ENCODE measurements at regions not wholly inside any gene's neighbourhood (a gene's known extent, or its start where the extent isn't known, plus 50 kb on each side); places are given as distances from the start of the nearest gene placed in this dataset.

- no peak for DNase-seq (ENCODE audit: low read depth in 2 of 2)
Observed at GRCh38 chr15:47364230-47365141, 352.8 kb upstream of the SEMA6D start.

GRCh38 chr15:47366884-47367283 is 350.4 kb upstream of the SEMA6D start:
- no peak for DNase-seq (ENCODE audit: low read depth in 2 of 2)

GRCh38 chr15:47367726-47368390 is 349.4 kb upstream of the SEMA6D start:
- no peak for DNase-seq (ENCODE audit: low read depth in 2 of 2)

- DNase-seq (ENCODE audit: low read depth in 2 of 2), result no peak
Observed at GRCh38 chr15:47371939-47372338, 345.4 kb upstream of the SEMA6D start.

GRCh38 chr15:47374222-47374621 is 343.1 kb upstream of the SEMA6D start:
- no peak for DNase-seq (ENCODE audit: low read depth in 2 of 2)

- no peak for DNase-seq (ENCODE audit: low read depth in 2 of 2)
Observed at GRCh38 chr15:47376190-47376589, 341.1 kb upstream of the SEMA6D start.

GRCh38 chr15:47377465-47377864 is 339.8 kb upstream of the SEMA6D start:
- DNase-seq (ENCODE audit: low read depth in 2 of 2), result no peak

GRCh38 chr15:47378527-47378926 is 338.8 kb upstream of the SEMA6D start:
- DNase-seq (ENCODE audit: low read depth in 2 of 2), result no peak

- no peak for DNase-seq (ENCODE audit: low read depth in 2 of 2)
Observed at GRCh38 chr15:47383102-47383501, 334.2 kb upstream of the SEMA6D start.

- no peak for DNase-seq (ENCODE audit: low read depth in 2 of 2)
Observed at GRCh38 chr15:47383801-47384200, 333.5 kb upstream of the SEMA6D start.

GRCh38 chr15:47384341-47384740 is 333.0 kb upstream of the SEMA6D start:
- DNase-seq (ENCODE audit: low read depth in 2 of 2), result no peak

- DNase-seq (ENCODE audit: low read depth in 2 of 2), result no peak
Observed at GRCh38 chr15:47384776-47385175, 332.5 kb upstream of the SEMA6D start.

GRCh38 chr15:47386459-47386858 is 330.8 kb upstream of the SEMA6D start:
- no peak for DNase-seq (ENCODE audit: low read depth in 2 of 2)

GRCh38 chr15:47388299-47388698 is 329.0 kb upstream of the SEMA6D start:
- DNase-seq (ENCODE audit: low read depth in 2 of 2), result no peak

- DNase-seq (ENCODE audit: low read depth in 2 of 2), result no peak
Observed at GRCh38 chr15:47390208-47390765, 327.0 kb upstream of the SEMA6D start.

GRCh38 chr15:47394286-47394809 is 323.0 kb upstream of the SEMA6D start:
- DNase-seq (ENCODE audit: low read depth in 2 of 2), result no peak

- DNase-seq (ENCODE audit: low read depth in 2 of 2), result no peak
Observed at GRCh38 chr15:47395076-47395475, 322.2 kb upstream of the SEMA6D start.

GRCh38 chr15:47397655-47398054 is 319.6 kb upstream of the SEMA6D start:
- DNase-seq (ENCODE audit: low read depth in 2 of 2), result no peak

GRCh38 chr15:47398132-47398531 is 319.2 kb upstream of the SEMA6D start:
- no peak for DNase-seq (ENCODE audit: low read depth in 2 of 2)

- no peak for DNase-seq (ENCODE audit: low read depth in 2 of 2)
Observed at GRCh38 chr15:47398594-47398993, 318.7 kb upstream of the SEMA6D start.

- no peak for DNase-seq (ENCODE audit: low read depth in 2 of 2)
Observed at GRCh38 chr15:47399100-47399499, 318.2 kb upstream of the SEMA6D start.

GRCh38 chr15:47400603-47401002 is 316.7 kb upstream of the SEMA6D start:
- no peak for DNase-seq (ENCODE audit: low read depth in 2 of 2)

GRCh38 chr15:47401427-47401826 is 315.9 kb upstream of the SEMA6D start:
- DNase-seq (ENCODE audit: low read depth in 2 of 2), result no peak
